Muscle layer of colon (tissue), 2 donors: ENCODE measurements at regions not wholly inside any gene's neighbourhood (a gene's known extent, or its start where the extent isn't known, plus 50 kb on each side); places are given as distances from the start of the nearest gene placed in this dataset.

Source experiments
- H3K27ac ChIP-seq: one replicate; pipeline ENCODE4 v1.7.0; 2013; ENCODE audit warnings: low read depth, mild to moderate bottlenecking, low read length, moderate library complexity
- H3K27me3 ChIP-seq, 2 donors: one replicate each; pipeline ENCODE4 v1.7.0; 2013; ENCODE audit warnings: low read length in 2 of 2, mild to moderate bottlenecking in 2 of 2; ENCODE audit not compliant: insufficient read depth in 2 of 2, control insufficient read depth in 1 of 2
- H3K36me3 ChIP-seq: one replicate; pipeline ENCODE4 v1.7.0; 2013; ENCODE audit warnings: mild to moderate bottlenecking, low read length; ENCODE audit not compliant: insufficient read depth
- H3K4me1 ChIP-seq: one replicate; pipeline ENCODE4 v1.7.0; 2013; ENCODE audit warnings: mild to moderate bottlenecking, low read length; ENCODE audit not compliant: insufficient read depth
- H3K4me3 ChIP-seq, 2 donors: one replicate each; pipeline ENCODE4 v1.7.0; 2013; ENCODE audit warnings: low read length in 2 of 2, low read depth in 1 of 2, mild to moderate bottlenecking in 1 of 2, moderate library complexity in 1 of 2
- H3K9ac ChIP-seq: one replicate; pipeline ENCODE4 v1.7.0; 2013; ENCODE audit warnings: low read length
- H3K9me3 ChIP-seq: one replicate; pipeline ENCODE4 v1.7.0; 2013; ENCODE audit warnings: mild to moderate bottlenecking, low read length
- donor health status: abdominal sarcoma.
- donor health status: Adenocarcinoma of cecum.

GRCh38 chr18:78716581-78716980, 263.0 kb upstream of the SALL3 start:
- H3K4me3 ChIP-seq = no peak overlapping the region
- no peaks in the 10 kb centered on the region for H3K36me3 ChIP-seq
- H3K4me1 ChIP-seq = peaks cover 4% of the 10 kb centered on the region
- H3K27me3 ChIP-seq = no peaks in the 10 kb centered on the region
- no peak overlapping the region for H3K27ac ChIP-seq
- no peak overlapping the region for H3K9ac ChIP-seq
- H3K9me3 ChIP-seq = no peaks in the 10 kb centered on the region

- Histone ChIP-seq H3K4me3 (no peak overlapping the region), H3K27ac (no peak overlapping the region), H3K9me3 (no peaks in the 10 kb centered on the region), H3K4me1 (peaks cover 4% of the 10 kb centered on the region), H3K9ac (no peak overlapping the region), H3K27me3 (no peaks in the 10 kb centered on the region), H3K36me3 (no peaks in the 10 kb centered on the region)
Measured at GRCh38 chr18:78717051-78717765, 262.4 kb upstream of the SALL3 start.

GRCh38 chr18:78717766-78718150, 261.9 kb upstream of the SALL3 start:
- no peak overlapping the region for H3K4me3 ChIP-seq
- no peak overlapping the region for H3K9ac ChIP-seq
- no peaks in the 10 kb centered on the region for H3K27me3 ChIP-seq
- H3K27ac ChIP-seq = no peak overlapping the region
- no peaks in the 10 kb centered on the region for H3K9me3 ChIP-seq
- H3K4me1 ChIP-seq = peaks cover 4% of the 10 kb centered on the region
- no peaks in the 10 kb centered on the region for H3K36me3 ChIP-seq

- Histone ChIP-seq H3K27ac (no peak overlapping the region), H3K9ac (no peak overlapping the region), H3K36me3 (no peaks in the 10 kb centered on the region), H3K9me3 (no peaks in the 10 kb centered on the region), H3K4me1 (peaks cover 4% of the 10 kb centered on the region), H3K27me3 (no peaks in the 10 kb centered on the region), H3K4me3 (no peak overlapping the region)
Measured at GRCh38 chr18:78719821-78720220, 259.8 kb upstream of the SALL3 start.

- peaks cover 4% of the 10 kb centered on the region for H3K4me1 ChIP-seq
- no peak overlapping the region for H3K27ac ChIP-seq
- no peaks in the 10 kb centered on the region for H3K36me3 ChIP-seq
- H3K27me3 ChIP-seq = no peaks in the 10 kb centered on the region
- H3K4me3 ChIP-seq = no peak overlapping the region
- no peaks in the 10 kb centered on the region for H3K9me3 ChIP-seq
- H3K9ac ChIP-seq = no peak overlapping the region
Measured at GRCh38 chr18:78720456-78721237, 259.0 kb upstream of the SALL3 start.

GRCh38 chr18:78721238-78721875, 258.3 kb upstream of the SALL3 start:
- H3K36me3 ChIP-seq = no peaks in the 10 kb centered on the region
- H3K4me3 ChIP-seq = no peak overlapping the region
- no peak overlapping the region for H3K27ac ChIP-seq
- H3K9ac ChIP-seq = no peak overlapping the region
- peaks cover 4% of the 10 kb centered on the region for H3K4me1 ChIP-seq
- H3K27me3 ChIP-seq = no peaks in the 10 kb centered on the region
- H3K9me3 ChIP-seq = no peaks in the 10 kb centered on the region

- peaks cover 4% of the 10 kb centered on the region for H3K4me1 ChIP-seq
- H3K9me3 ChIP-seq = no peaks in the 10 kb centered on the region
- H3K36me3 ChIP-seq = no peaks in the 10 kb centered on the region
- no peaks in the 10 kb centered on the region for H3K27me3 ChIP-seq
- H3K4me3 ChIP-seq = no peak overlapping the region
- H3K9ac ChIP-seq = no peak overlapping the region
- no peak overlapping the region for H3K27ac ChIP-seq
Measured at GRCh38 chr18:78721981-78722380, 257.6 kb upstream of the SALL3 start.

GRCh38 chr18:78722386-78722785, 257.2 kb upstream of the SALL3 start:
- Histone ChIP-seq H3K27me3 (no peaks in the 10 kb centered on the region), H3K27ac (no peak overlapping the region), H3K9ac (no peak overlapping the region), H3K4me3 (no peak overlapping the region), H3K36me3 (no peaks in the 10 kb centered on the region), H3K4me1 (peaks cover 4% of the 10 kb centered on the region), H3K9me3 (no peaks in the 10 kb centered on the region)

GRCh38 chr18:78722929-78723710, 256.5 kb upstream of the SALL3 start:
- Histone ChIP-seq H3K4me1 (peaks cover 4% of the 10 kb centered on the region), H3K36me3 (no peaks in the 10 kb centered on the region), H3K9ac (no peak overlapping the region), H3K27ac (no peak overlapping the region), H3K4me3 (no peak overlapping the region), H3K9me3 (no peaks in the 10 kb centered on the region), H3K27me3 (no peaks in the 10 kb centered on the region)

GRCh38 chr18:78724214-78724914, 255.3 kb upstream of the SALL3 start:
- H3K36me3 ChIP-seq = no peaks in the 10 kb centered on the region
- no peak overlapping the region for H3K27ac ChIP-seq
- H3K9ac ChIP-seq = no peak overlapping the region
- no peaks in the 10 kb centered on the region for H3K27me3 ChIP-seq
- H3K4me1 ChIP-seq = peaks cover 4% of the 10 kb centered on the region
- no peak overlapping the region for H3K4me3 ChIP-seq
- no peaks in the 10 kb centered on the region for H3K9me3 ChIP-seq

- Histone ChIP-seq H3K9ac (no peak overlapping the region), H3K9me3 (no peaks in the 10 kb centered on the region), H3K27me3 (no peaks in the 10 kb centered on the region), H3K27ac (no peak overlapping the region), H3K36me3 (no peaks in the 10 kb centered on the region), H3K4me1 (peaks cover 4% of the 10 kb centered on the region), H3K4me3 (no peak overlapping the region)
Measured at GRCh38 chr18:78725426-78725825, 254.2 kb upstream of the SALL3 start.
